HL-60 (cell line): ENCODE measurements at regions not wholly inside any gene's neighbourhood (a gene's known extent, or its start where the extent isn't known, plus 50 kb on each side); places are given as distances from the start of the nearest gene placed in this dataset.

Experiments used
- CTCF ChIP-seq: IDR thresholded peaks from one replicate; pipeline ENCODE4 v1.5.1; 2011; ENCODE audit warnings: low read length, control low read depth, inconsistent platforms; ENCODE audit not compliant: insufficient read depth
- GABPA ChIP-seq: IDR thresholded peaks from 2 replicates; pipeline ENCODE4 v1.6.1; 2012; ENCODE audit warnings: low read depth
- POLR2AphosphoS5 ChIP-seq: IDR thresholded peaks from 2 replicates; pipeline ENCODE4 v1.6.1; 2012; ENCODE audit warnings: low read depth
- TF ChIP-seq, protein P1 (sequence below): IDR thresholded peaks from 2 replicates; pipeline ENCODE4 v1.6.1; 2012; ENCODE audit warnings: low read depth; ENCODE audit not compliant: insufficient replicate concordance

GRCh38 chr3:72021531-72021930 lies 236.6 kb upstream of the PROK2 start:
- TF ChIP-seq, protein P1, sequence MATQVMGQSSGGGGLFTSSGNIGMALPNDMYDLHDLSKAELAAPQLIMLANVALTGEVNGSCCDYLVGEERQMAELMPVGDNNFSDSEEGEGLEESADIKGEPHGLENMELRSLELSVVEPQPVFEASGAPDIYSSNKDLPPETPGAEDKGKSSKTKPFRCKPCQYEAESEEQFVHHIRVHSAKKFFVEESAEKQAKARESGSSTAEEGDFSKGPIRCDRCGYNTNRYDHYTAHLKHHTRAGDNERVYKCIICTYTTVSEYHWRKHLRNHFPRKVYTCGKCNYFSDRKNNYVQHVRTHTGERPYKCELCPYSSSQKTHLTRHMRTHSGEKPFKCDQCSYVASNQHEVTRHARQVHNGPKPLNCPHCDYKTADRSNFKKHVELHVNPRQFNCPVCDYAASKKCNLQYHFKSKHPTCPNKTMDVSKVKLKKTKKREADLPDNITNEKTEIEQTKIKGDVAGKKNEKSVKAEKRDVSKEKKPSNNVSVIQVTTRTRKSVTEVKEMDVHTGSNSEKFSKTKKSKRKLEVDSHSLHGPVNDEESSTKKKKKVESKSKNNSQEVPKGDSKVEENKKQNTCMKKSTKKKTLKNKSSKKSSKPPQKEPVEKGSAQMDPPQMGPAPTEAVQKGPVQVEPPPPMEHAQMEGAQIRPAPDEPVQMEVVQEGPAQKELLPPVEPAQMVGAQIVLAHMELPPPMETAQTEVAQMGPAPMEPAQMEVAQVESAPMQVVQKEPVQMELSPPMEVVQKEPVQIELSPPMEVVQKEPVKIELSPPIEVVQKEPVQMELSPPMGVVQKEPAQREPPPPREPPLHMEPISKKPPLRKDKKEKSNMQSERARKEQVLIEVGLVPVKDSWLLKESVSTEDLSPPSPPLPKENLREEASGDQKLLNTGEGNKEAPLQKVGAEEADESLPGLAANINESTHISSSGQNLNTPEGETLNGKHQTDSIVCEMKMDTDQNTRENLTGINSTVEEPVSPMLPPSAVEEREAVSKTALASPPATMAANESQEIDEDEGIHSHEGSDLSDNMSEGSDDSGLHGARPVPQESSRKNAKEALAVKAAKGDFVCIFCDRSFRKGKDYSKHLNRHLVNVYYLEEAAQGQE = no peak
- TF ChIP-seq CTCF (no peak), GABPA (no peak), POLR2AphosphoS5 (no peak)
